ENCODE measurements at regions not wholly inside any gene's neighbourhood (a gene's known extent, or its start where the extent isn't known, plus 50 kb on each side); places are given as distances from the start of the nearest gene placed in this dataset.

- no peak overlapping the region for H3K4me3 ChIP-seq
- no peak for TF ChIP-seq CTCF (IDR thresholded peaks at IDR 0.05)
- H3K36me3 ChIP-seq, result no peaks in the 10 kb centered on the region
- intact Hi-C loops (cut with DNase I), result no loop called here
- no peaks in the 10 kb centered on the region for H3K27me3 ChIP-seq
- H3K27ac ChIP-seq, result no peak overlapping the region
- no peak for DNase-seq (ENCODE audit: low spot score in 2 of 2)
- H3K9me3 ChIP-seq, result no peaks in the 10 kb centered on the region
- no peaks in the 10 kb centered on the region for H3K4me1 ChIP-seq
Measured at GRCh38 chr5:145110834-145111233, 724.3 kb downstream of the PRELID2 start.

- no peak overlapping the region for H3K4me3 ChIP-seq
- H3K4me1 ChIP-seq, result no peaks in the 10 kb centered on the region
- no peaks in the 10 kb centered on the region for H3K9me3 ChIP-seq
- no peaks in the 10 kb centered on the region for H3K36me3 ChIP-seq
- no peak for DNase-seq (ENCODE audit: low spot score in 2 of 2)
- intact Hi-C loops (cut with DNase I), result no loop called here
- no peaks in the 10 kb centered on the region for H3K27me3 ChIP-seq
- H3K27ac ChIP-seq, result no peak overlapping the region
- no peak for TF ChIP-seq CTCF (IDR thresholded peaks at IDR 0.05)
Measured at GRCh38 chr5:145110181-145110580, 725.0 kb downstream of the PRELID2 start.

- H3K27ac ChIP-seq, result no peak overlapping the region
- DNase-seq (ENCODE audit: low spot score in 2 of 2), result no peak
- intact Hi-C loops (cut with DNase I), result no loop called here
- TF ChIP-seq CTCF (IDR thresholded peaks at IDR 0.05), result no peak
- H3K9me3 ChIP-seq, result no peaks in the 10 kb centered on the region
- no peak overlapping the region for H3K4me3 ChIP-seq
- H3K36me3 ChIP-seq, result no peaks in the 10 kb centered on the region
- no peaks in the 10 kb centered on the region for H3K27me3 ChIP-seq
- no peaks in the 10 kb centered on the region for H3K4me1 ChIP-seq
Measured at GRCh38 chr5:145105384-145105783, 729.8 kb downstream of the PRELID2 start.

- no peak for TF ChIP-seq CTCF (IDR thresholded peaks at IDR 0.05)
- H3K9me3 ChIP-seq, result no peaks in the 10 kb centered on the region
- no peaks in the 10 kb centered on the region for H3K27me3 ChIP-seq
- H3K4me3 ChIP-seq, result no peak overlapping the region
- no peaks in the 10 kb centered on the region for H3K4me1 ChIP-seq
- H3K36me3 ChIP-seq, result no peaks in the 10 kb centered on the region
- no peak overlapping the region for H3K27ac ChIP-seq
- DNase-seq (ENCODE audit: low spot score in 2 of 2), result no peak
- intact Hi-C loops (cut with DNase I), result no loop called here
Measured at GRCh38 chr5:145104106-145104505, 731.0 kb downstream of the PRELID2 start.

GRCh38 chr5:145101246-145101645 lies 733.9 kb downstream of the PRELID2 start:
- Histone ChIP-seq H3K36me3 (no peaks in the 10 kb centered on the region), H3K27ac (no peak overlapping the region), H3K27me3 (no peaks in the 10 kb centered on the region), H3K4me3 (no peak overlapping the region), H3K9me3 (peaks cover 0 to 4% of the 10 kb centered on the region in 2 donors), H3K4me1 (no peaks in the 10 kb centered on the region)
- intact Hi-C loops (cut with DNase I), result no loop called here
- no peak for TF ChIP-seq CTCF (IDR thresholded peaks at IDR 0.05)
- DNase-seq (ENCODE audit: low spot score in 2 of 2), result no peak

- Histone ChIP-seq H3K9me3 (no peaks in the 10 kb centered on the region), H3K27me3 (no peaks in the 10 kb centered on the region), H3K4me1 (no peaks in the 10 kb centered on the region), H3K36me3 (no peaks in the 10 kb centered on the region), H3K27ac (no peak overlapping the region), H3K4me3 (no peak overlapping the region)
- DNase-seq (ENCODE audit: low spot score in 2 of 2), result no peak
- TF ChIP-seq CTCF (IDR thresholded peaks at IDR 0.05), result no peak
- intact Hi-C loops (cut with DNase I), result no loop called here
Measured at GRCh38 chr5:145090115-145090514, 745.0 kb downstream of the PRELID2 start.

All from ascending aorta (tissue), 2 donors.